DOHH2 (cell line): ENCODE measurements at regions not wholly inside any gene's neighbourhood (a gene's known extent, or its start where the extent isn't known, plus 50 kb on each side); places are given as distances from the start of the nearest gene placed in this dataset.

ENCODE experiments used
- EZH2phosphoT487 ChIP-seq: fragments of 200-600 bp; sonication (generic); IDR thresholded peaks from 2 replicates; pipeline ENCODE4 v1.6.1; 2017; ENCODE audit warnings: borderline replicate concordance, mild to moderate bottlenecking, antibody characterized with exemption, low read length, moderate library complexity, mixed read lengths
- TF ChIP-seq, protein P1 (sequence below): fragments of 200-600 bp; sonication (generic); IDR thresholded peaks from one replicate; pipeline ENCODE4 v1.5.1; 2014; ENCODE audit warnings: antibody characterized with exemption, mild to moderate bottlenecking, low read depth, low read length; ENCODE audit not compliant: poor library complexity, severe bottlenecking

- TF ChIP-seq, protein P1, sequence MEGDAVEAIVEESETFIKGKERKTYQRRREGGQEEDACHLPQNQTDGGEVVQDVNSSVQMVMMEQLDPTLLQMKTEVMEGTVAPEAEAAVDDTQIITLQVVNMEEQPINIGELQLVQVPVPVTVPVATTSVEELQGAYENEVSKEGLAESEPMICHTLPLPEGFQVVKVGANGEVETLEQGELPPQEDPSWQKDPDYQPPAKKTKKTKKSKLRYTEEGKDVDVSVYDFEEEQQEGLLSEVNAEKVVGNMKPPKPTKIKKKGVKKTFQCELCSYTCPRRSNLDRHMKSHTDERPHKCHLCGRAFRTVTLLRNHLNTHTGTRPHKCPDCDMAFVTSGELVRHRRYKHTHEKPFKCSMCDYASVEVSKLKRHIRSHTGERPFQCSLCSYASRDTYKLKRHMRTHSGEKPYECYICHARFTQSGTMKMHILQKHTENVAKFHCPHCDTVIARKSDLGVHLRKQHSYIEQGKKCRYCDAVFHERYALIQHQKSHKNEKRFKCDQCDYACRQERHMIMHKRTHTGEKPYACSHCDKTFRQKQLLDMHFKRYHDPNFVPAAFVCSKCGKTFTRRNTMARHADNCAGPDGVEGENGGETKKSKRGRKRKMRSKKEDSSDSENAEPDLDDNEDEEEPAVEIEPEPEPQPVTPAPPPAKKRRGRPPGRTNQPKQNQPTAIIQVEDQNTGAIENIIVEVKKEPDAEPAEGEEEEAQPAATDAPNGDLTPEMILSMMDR, result no peak
- TF ChIP-seq EZH2phosphoT487, result no peak
Observed at GRCh38 chr6:156336089-156336488, 441.1 kb upstream of the ARID1B start.
